ENCODE measurements at regions not wholly inside any gene's neighbourhood (a gene's known extent, or its start where the extent isn't known, plus 50 kb on each side); places are given as distances from the start of the nearest gene placed in this dataset.

- DNase-seq (ENCODE audit: low read depth, low spot score): no peak
- ChIA-PET CTCF (interaction anchor here (1.0 kb wide), 1 partner anchor 30 kb away, joined by 3 read pairs; no protein-coding TSS in a partner anchor), POLR2A (no interaction called here)
- TF ChIP-seq, protein P1, sequence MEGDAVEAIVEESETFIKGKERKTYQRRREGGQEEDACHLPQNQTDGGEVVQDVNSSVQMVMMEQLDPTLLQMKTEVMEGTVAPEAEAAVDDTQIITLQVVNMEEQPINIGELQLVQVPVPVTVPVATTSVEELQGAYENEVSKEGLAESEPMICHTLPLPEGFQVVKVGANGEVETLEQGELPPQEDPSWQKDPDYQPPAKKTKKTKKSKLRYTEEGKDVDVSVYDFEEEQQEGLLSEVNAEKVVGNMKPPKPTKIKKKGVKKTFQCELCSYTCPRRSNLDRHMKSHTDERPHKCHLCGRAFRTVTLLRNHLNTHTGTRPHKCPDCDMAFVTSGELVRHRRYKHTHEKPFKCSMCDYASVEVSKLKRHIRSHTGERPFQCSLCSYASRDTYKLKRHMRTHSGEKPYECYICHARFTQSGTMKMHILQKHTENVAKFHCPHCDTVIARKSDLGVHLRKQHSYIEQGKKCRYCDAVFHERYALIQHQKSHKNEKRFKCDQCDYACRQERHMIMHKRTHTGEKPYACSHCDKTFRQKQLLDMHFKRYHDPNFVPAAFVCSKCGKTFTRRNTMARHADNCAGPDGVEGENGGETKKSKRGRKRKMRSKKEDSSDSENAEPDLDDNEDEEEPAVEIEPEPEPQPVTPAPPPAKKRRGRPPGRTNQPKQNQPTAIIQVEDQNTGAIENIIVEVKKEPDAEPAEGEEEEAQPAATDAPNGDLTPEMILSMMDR (IDR thresholded peaks at IDR 0.05; ENCODE audit: insufficient read depth, low read length, missing control alignments): no peak
- no peak overlapping the region for H3K4me3 ChIP-seq (ENCODE audit: low read depth, low read length)
Measured at GRCh38 chr20:52098186-52098585, 93.4 kb downstream of the ZFP64 start.

DNA sequence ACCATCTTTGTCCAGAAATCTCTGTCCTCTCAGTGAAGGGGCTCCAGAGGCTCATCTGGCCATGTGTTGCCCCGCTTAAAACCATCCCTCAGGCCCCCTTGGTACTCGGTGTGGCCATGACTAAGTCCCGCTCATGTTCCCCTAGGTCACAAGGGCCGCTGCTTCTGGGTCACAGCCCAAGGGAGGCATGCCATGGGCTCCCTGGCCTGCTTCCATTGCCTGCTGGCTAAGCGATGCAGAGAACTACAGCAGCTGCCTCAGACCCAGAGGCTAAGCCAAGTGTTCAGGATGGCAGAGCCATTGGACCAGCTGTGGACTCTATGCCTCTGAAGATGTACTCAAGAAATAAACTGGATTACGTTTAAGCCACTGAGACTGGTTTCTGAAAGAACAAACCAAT lies 95.5 kb downstream of the ZFP64 start:
- ChIA-PET CTCF (interaction anchor here (1.4 to 4.8 kb wide), 2 partner anchors 9 to 12 kb away, joined by 5 to 34 read pairs; no protein-coding TSS in a partner anchor), POLR2A (interaction anchor here (0.6 kb wide), 1 partner anchor 122 kb away, joined by 4 read pairs; no protein-coding TSS in a partner anchor)
- DNase-seq (ENCODE audit: low read depth, low spot score): no peak
- TF ChIP-seq, protein P1 (IDR thresholded peaks at IDR 0.05; ENCODE audit: insufficient read depth, low read length, missing control alignments): no peak
- no peak overlapping the region for H3K4me3 ChIP-seq (ENCODE audit: low read depth, low read length)

GRCh38 chr20:52094693-52095092 lies 96.9 kb downstream of the ZFP64 start:
- TF ChIP-seq, protein P1 (IDR thresholded peaks at IDR 0.05; ENCODE audit: insufficient read depth, low read length, missing control alignments): no peak
- no peak for DNase-seq (ENCODE audit: low read depth, low spot score)
- H3K4me3 ChIP-seq (ENCODE audit: low read depth, low read length): no peak overlapping the region
- POLR2A ChIA-PET: no interaction called here
- CTCF ChIA-PET: interaction anchor here (0.8 to 4.8 kb wide), 3 partner anchors 8 to 11 kb away, joined by 3 to 34 read pairs (median 3); no protein-coding TSS in a partner anchor

- POLR2A ChIA-PET: no interaction called here
- H3K4me3 ChIP-seq (ENCODE audit: low read depth, low read length): no peak overlapping the region
- CTCF ChIA-PET: interaction anchor here (1.4 to 4.8 kb wide), 2 partner anchors 10 to 12 kb away, joined by 3 to 34 read pairs; no protein-coding TSS in a partner anchor
- TF ChIP-seq, protein P1 (IDR thresholded peaks at IDR 0.05; ENCODE audit: insufficient read depth, low read length, missing control alignments): no peak
- no peak for DNase-seq (ENCODE audit: low read depth, low spot score)
Measured at GRCh38 chr20:52093575-52093974, 98.0 kb downstream of the ZFP64 start.

DNA sequence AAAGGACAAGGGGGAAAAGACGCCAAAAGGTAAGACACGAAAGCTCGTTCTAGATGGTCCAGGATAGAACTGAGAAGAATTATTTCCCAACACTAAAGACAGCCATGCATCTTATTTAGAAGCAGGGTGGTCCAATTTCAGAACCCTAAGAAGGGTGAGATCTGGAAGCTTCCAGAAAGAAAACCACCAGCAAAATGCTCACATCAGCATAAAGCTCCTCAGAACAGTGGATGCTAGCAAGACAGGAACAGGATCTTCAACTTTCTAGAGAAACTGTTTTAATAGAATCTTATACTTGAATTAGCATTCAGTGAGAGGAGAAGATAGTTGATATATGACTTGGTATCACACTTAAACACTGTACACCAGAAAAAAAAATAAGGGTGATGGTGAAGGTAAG lies 101.5 kb downstream of the ZFP64 start:
- TF ChIP-seq, protein P1 (IDR thresholded peaks at IDR 0.05; ENCODE audit: insufficient read depth, low read length, missing control alignments): no peak
- no peak for DNase-seq (ENCODE audit: low read depth, low spot score)
- CTCF ChIA-PET: interaction anchor here (0.6 kb wide), 1 partner anchor 124 kb away, joined by 3 read pairs; no protein-coding TSS in a partner anchor
- no peak overlapping the region for H3K4me3 ChIP-seq (ENCODE audit: low read depth, low read length)
- POLR2A ChIA-PET: no interaction called here

DNA sequence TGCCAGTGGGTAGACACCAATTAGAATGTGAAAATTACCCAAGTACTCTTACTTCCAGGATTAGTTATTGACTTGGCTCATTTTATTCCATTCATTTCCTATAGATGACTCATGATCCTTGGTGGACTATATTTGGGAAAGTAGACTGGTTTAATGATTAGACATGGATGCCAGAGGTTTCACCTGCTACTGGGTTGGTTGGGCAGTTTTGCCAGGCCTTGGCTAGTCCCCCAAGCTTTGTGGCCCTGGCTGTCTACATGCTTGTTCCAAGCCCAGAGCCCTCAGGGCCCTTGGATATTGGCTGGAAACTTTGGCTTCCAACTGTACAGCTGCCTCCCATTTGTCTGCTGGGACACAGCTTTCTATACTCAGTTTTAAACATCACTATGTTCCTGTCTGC lies 104.1 kb downstream of the ZFP64 start:
- no peak overlapping the region for H3K4me3 ChIP-seq (ENCODE audit: low read depth, low read length)
- ChIA-PET CTCF (interaction anchor here (1.1 to 1.2 kb wide), 2 partner anchors 13 to 287 kb away, joined by 3 read pairs; no protein-coding TSS in a partner anchor), POLR2A (no interaction called here)
- TF ChIP-seq, protein P1 (IDR thresholded peaks at IDR 0.05; ENCODE audit: insufficient read depth, low read length, missing control alignments): no peak
- no peak for DNase-seq (ENCODE audit: low read depth, low spot score)
